Tongue (tissue), 2 donors: ENCODE measurements at regions not wholly inside any gene's neighbourhood (a gene's known extent, or its start where the extent isn't known, plus 50 kb on each side); places are given as distances from the start of the nearest gene placed in this dataset. TPM values are rescaled to one million over a fixed set of nuclear protein-coding genes. Genes with fewer than 3 reads are reported as not detected.

Experiments used
- DNase-seq: peaks from one replicate; pipeline ENCODE4 v3.0.0-alpha.2; 2015
- small RNA-seq: library from RNA; depleted of rRNA; stranded (forward); fragments of <200 nt; gene quantifications from one replicate; pipeline ENCODE3, GENCODE V24; 2014; ENCODE audit warnings: low replicate concordance

DNA sequence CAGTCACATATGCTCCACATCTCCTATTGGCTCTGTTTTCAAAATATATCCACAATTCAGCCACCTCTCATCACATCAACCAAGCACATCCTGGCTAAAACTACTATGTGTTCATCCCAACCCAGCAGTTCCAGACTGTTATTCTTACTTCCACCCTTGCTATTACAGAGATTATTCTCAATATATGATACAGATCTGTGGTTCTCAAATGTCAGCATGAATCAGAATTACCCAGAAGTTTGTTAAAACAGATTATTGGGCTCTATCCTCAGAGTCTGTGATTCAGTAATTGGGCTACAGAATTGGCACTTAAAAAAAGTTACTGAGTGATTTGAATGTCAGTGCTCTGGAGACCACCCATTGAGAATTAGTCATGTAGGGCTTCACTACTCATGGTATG is 78.8 kb upstream of the IZUMO3 start:
- no peak for DNase-seq

DNA sequence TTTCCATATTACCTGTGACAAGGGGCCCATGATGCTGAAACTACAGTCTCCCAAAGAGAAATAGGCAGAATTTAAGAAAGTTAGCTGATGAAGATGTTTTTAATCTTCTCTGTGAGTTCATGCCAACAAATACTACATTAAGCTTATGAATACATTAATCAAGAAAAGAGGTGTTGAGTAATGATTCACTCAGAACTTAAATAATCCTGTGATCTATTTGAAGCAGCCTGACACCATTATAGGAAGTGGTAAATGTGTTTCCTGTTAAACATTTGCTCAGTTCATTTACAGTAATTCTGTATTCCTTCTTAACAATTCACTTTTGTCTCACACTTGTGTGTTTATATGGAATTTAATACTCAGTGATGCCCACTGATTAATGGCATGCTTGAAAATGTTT is 75.0 kb upstream of the IZUMO3 start:
- no peak for DNase-seq

DNA sequence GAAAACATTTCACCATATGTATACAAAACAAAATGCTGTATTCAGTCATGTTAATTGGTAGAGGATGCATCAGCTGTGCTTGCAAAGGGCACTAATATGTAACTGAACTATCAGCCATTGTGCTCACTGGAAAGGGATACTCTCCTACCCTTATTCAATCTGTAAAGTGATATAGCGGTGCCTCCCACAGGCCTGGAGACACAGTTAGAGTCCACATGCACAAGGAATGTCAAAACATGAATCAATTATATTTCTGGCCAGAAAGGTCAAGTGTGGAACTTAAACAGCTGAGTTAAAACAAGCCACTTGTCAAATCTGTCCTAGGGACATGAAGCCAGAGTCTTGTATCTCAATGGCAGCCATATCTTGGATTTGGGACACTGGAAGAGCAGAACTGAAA is 71.2 kb upstream of the IZUMO3 start:
- peak; percentile 11 for DNase-seq

DNA sequence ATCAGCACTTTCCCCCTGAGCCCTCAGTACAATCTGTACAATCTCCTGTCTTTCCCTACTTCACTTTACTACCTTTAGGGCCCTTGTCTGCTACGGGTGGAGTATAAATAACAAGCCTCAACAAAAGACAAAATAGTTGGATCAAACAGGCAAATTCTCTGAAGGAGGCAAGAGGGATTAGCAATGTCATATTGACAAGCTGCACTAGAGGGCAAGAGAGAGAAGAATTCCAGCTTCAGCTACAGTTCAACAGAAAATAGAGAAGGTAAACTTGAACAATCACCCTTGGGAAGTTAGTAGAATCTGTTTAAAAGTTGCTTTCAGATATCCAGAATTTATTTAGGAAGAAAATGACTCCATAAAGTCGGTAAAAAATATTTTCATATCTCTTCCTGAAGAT is 68.4 kb upstream of the IZUMO3 start:
- DNase-seq = peak; percentile 5

DNA sequence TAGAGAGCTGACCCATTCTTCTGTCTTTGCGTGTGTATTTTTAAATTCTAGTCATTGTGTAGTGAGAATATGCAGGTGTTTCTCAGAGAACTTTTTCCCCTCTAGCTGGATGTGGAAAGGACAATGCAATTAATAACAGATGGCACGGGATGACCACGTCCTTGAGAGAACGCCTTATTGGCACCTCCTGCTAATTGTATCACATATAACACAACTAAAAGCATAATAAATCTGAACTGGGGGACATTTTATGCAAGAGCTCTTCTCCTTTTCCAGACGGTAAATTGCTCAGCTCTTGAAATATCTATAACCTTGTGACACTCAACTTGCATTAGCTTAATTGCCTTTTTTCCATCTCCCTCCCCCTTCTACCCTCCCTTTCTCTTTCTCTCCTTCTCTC is 62.9 kb upstream of the IZUMO3 start:
- no peak for DNase-seq

DNA sequence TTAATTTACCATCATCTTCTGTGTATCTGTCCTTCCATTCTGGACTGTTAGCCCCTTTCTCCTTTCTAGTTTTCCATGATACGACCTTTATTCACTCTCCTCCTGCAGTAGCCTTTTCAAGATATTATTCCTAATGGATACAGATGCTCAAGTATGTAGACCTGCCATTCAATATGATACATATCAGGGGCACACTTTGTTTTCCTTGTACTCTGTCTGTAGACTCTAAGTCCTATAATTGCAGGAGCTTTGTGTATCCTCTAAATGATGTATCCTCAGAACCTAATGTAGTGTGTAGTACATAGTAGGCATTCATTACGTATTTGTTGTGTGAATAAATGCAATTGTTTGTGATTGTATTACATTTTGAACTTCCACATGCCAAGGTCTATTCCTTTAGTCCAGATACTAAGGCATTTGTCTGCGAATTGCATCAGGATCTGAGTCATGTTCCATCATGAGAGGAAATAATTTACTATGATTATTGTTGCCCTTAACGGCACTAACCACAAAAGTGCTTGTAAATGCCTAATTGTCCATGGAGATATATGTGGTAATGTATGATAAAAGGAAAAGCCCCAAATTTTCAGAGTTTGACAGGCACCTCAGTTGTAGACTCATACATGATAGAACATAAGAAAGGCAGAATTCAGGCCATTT is 57.1 kb upstream of the IZUMO3 start:
- DNase-seq = no peak

Small RNA genes in the stretch of these regions (small RNA-seq; reads per million reads assigned to genes)
- gene RMRPP5 = not detected
